Ishikawa (cell line): ENCODE measurements at regions not wholly inside any gene's neighbourhood (a gene's known extent, or its start where the extent isn't known, plus 50 kb on each side); places are given as distances from the start of the nearest gene placed in this dataset.

Experiments
- CEBPB ChIP-seq: IDR thresholded peaks from 2 replicates; pipeline ENCODE4 v1.6.1; 2012
- CREB1 ChIP-seq: IDR thresholded peaks from 2 replicates; pipeline ENCODE4 v1.6.1; 2012; ENCODE audit warnings: low read depth
- EGR1 ChIP-seq: IDR thresholded peaks from 2 replicates; pipeline ENCODE4 v1.6.1; 2012
- EP300 ChIP-seq: IDR thresholded peaks from 2 replicates; pipeline ENCODE4 v1.6.1; 2012; ENCODE audit warnings: borderline replicate concordance
- FOXM1 ChIP-seq: IDR thresholded peaks from 2 replicates; pipeline ENCODE4 v1.6.1; 2012; ENCODE audit warnings: low read depth, borderline replicate concordance
- MAX ChIP-seq: IDR thresholded peaks from 2 replicates; pipeline ENCODE4 v1.6.1; 2012
- NFIC ChIP-seq: IDR thresholded peaks from 2 replicates; pipeline ENCODE4 v1.6.1; 2012
- RAD21 ChIP-seq: IDR thresholded peaks from 2 replicates; pipeline ENCODE4 v1.6.1; 2012; ENCODE audit warnings: low read depth
- REST ChIP-seq: IDR thresholded peaks from 2 replicates; pipeline ENCODE4 v1.6.1; 2012; ENCODE audit warnings: low read depth, mild to moderate bottlenecking
- TAF1 ChIP-seq: IDR thresholded peaks from 2 replicates; pipeline ENCODE4 v1.6.1; 2012; ENCODE audit warnings: low read depth, mild to moderate bottlenecking
- TCF12 ChIP-seq: IDR thresholded peaks from 2 replicates; pipeline ENCODE4 v1.6.1; 2012; ENCODE audit warnings: low read depth
- TEAD4 ChIP-seq: IDR thresholded peaks from 2 replicates; pipeline ENCODE4 v1.6.1; 2012
- USF1 ChIP-seq: IDR thresholded peaks from 2 replicates; pipeline ENCODE4 v1.6.1; 2012
- YY1 ChIP-seq: IDR thresholded peaks from 2 replicates; pipeline ENCODE4 v1.6.1; 2012; ENCODE audit warnings: low read depth
- ZBTB7A ChIP-seq: IDR thresholded peaks from 2 replicates; pipeline ENCODE4 v1.6.1; 2012; ENCODE audit warnings: low read depth

GRCh38 chr7:14962778-14963177 lies 60.2 kb upstream of the DGKB start:
- no peak for TF ChIP-seq TEAD4
- no peak for TF ChIP-seq ZBTB7A

- TF ChIP-seq NFIC (no peak), RAD21 (no peak), TEAD4 (no peak), ZBTB7A (no peak), TAF1 (no peak), CEBPB (no peak), FOXM1 (no peak), REST (no peak), CREB1 (no peak), YY1 (no peak), EGR1 (no peak), EP300 (no peak), TCF12 (no peak)
Observed at GRCh38 chr7:14960721-14961120, 58.2 kb upstream of the DGKB start.

- TF ChIP-seq EGR1 = no peak
- no peak for TF ChIP-seq TCF12
- TF ChIP-seq REST = no peak
- no peak for TF ChIP-seq ZBTB7A
- no peak for TF ChIP-seq TEAD4
- no peak for TF ChIP-seq TAF1
- TF ChIP-seq USF1 = no peak
- TF ChIP-seq RAD21 = no peak
- TF ChIP-seq CREB1 = no peak
- TF ChIP-seq FOXM1 = no peak
- no peak for TF ChIP-seq NFIC
- no peak for TF ChIP-seq MAX
- no peak for TF ChIP-seq EP300
- TF ChIP-seq CEBPB = no peak
- no peak for TF ChIP-seq YY1
Observed at GRCh38 chr7:14959339-14959738, 56.8 kb upstream of the DGKB start.

- TF ChIP-seq TEAD4 (no peak), EP300 (no peak), REST (peak; percentile 74)
Observed at GRCh38 chr7:14954035-14954434, 51.5 kb upstream of the DGKB start.
